Fibroblast of skin of back (primary cell): ENCODE measurements at regions not wholly inside any gene's neighbourhood (a gene's known extent, or its start where the extent isn't known, plus 50 kb on each side); places are given as distances from the start of the nearest gene placed in this dataset.
A peak's percentile ranks its signal among the peaks of the same experiment; 100 is the strongest.

Experiments
- DNase-seq: peaks from one replicate; pipeline ENCODE4 v3.0.0-alpha.2; 2013

- no peak for DNase-seq
Measured at GRCh38 chr21:21605521-21605920, 607.3 kb downstream of the NCAM2 start.

- DNase-seq = no peak
Measured at GRCh38 chr21:21606041-21606440, 607.8 kb downstream of the NCAM2 start.

- DNase-seq = peak; percentile 89
Measured at GRCh38 chr21:21612466-21612865, 614.3 kb downstream of the NCAM2 start.

- DNase-seq = no peak
Measured at GRCh38 chr21:21614966-21615365, 616.8 kb downstream of the NCAM2 start.

- DNase-seq = no peak
Measured at GRCh38 chr21:21622460-21623234, 624.4 kb downstream of the NCAM2 start.

GRCh38 chr21:21624674-21625073, 626.5 kb downstream of the NCAM2 start:
- peak; percentile 45 for DNase-seq

- DNase-seq = peak; percentile 0
Measured at GRCh38 chr21:21631961-21632360, 633.8 kb downstream of the NCAM2 start.

- DNase-seq = no peak
Measured at GRCh38 chr21:21632926-21633325, 634.7 kb downstream of the NCAM2 start.

- DNase-seq = no peak
Measured at GRCh38 chr21:21661741-21662140, 663.5 kb downstream of the NCAM2 start.

- no peak for DNase-seq
Measured at GRCh38 chr21:21662776-21663175, 664.6 kb downstream of the NCAM2 start.

GRCh38 chr21:21664871-21665270, 666.7 kb downstream of the NCAM2 start:
- no peak for DNase-seq

- no peak for DNase-seq
Measured at GRCh38 chr21:21666689-21667088, 668.5 kb downstream of the NCAM2 start.

- no peak for DNase-seq
Measured at GRCh38 chr21:21668198-21668597, 670.0 kb downstream of the NCAM2 start.

- no peak for DNase-seq
Measured at GRCh38 chr21:21673959-21674358, 675.8 kb downstream of the NCAM2 start.

GRCh38 chr21:21675601-21676000, 677.4 kb downstream of the NCAM2 start:
- no peak for DNase-seq

- peak; percentile 86 for DNase-seq
Measured at GRCh38 chr21:21682172-21682571, 684.0 kb downstream of the NCAM2 start.

- peak; percentile 18 for DNase-seq
Measured at GRCh38 chr21:21688889-21689288, 690.7 kb downstream of the NCAM2 start.

- peak; percentile 2 for DNase-seq
Measured at GRCh38 chr21:21690068-21690665, 692.0 kb downstream of the NCAM2 start.

- DNase-seq = peak; percentile 75
Measured at GRCh38 chr21:21712748-21713520, 714.7 kb downstream of the NCAM2 start.

GRCh38 chr21:21713651-21714180, 715.5 kb downstream of the NCAM2 start:
- DNase-seq = peak; percentile 36

- DNase-seq = peak; percentile 95
Measured at GRCh38 chr21:21714426-21714825, 716.2 kb downstream of the NCAM2 start.

GRCh38 chr21:21715266-21715969, 717.2 kb downstream of the NCAM2 start:
- peak; percentile 97 for DNase-seq

GRCh38 chr21:21722731-21723130, 724.5 kb downstream of the NCAM2 start:
- peak; percentile 65 for DNase-seq
